GM13976 (cell line): ENCODE measurements at regions not wholly inside any gene's neighbourhood (a gene's known extent, or its start where the extent isn't known, plus 50 kb on each side); places are given as distances from the start of the nearest gene placed in this dataset.

Experiments
- DNase-seq: peaks from one replicate; pipeline ENCODE4 v3.0.0; 2012; ENCODE audit warnings: low spot score
- CTCF ChIP-seq: IDR thresholded peaks from 2 replicates; pipeline ENCODE4 v1.5.1; 2012; ENCODE audit warnings: borderline replicate concordance, mild to moderate bottlenecking; ENCODE audit not compliant: insufficient read depth; ENCODE audit errors: extremely low read depth, missing control alignments, control extremely low read depth
- in situ Hi-C: fragments of 300-500 bp; cut with MboI; formaldehyde crosslinking; loops from one replicate; pipeline ENCODE4 v1.12.0; 2022; ENCODE audit warnings: low sequenced_read_pairs, mixed read lengths, inconsistent platforms; ENCODE audit not compliant: unreplicated experiment

GRCh38 chr2:220473611-220474010 lies 846.2 kb downstream of the SLC4A3 start:
- in situ Hi-C loops = no loop called here
- DNase-seq = no peak
- no peak for TF ChIP-seq CTCF

- in situ Hi-C loops = no loop called here
- DNase-seq = no peak
- no peak for TF ChIP-seq CTCF
These were observed 849.4 kb downstream of the SLC4A3 start for GRCh38 chr2:220476877-220477276.

GRCh38 chr2:220478305-220479058 lies 851.1 kb downstream of the SLC4A3 start:
- TF ChIP-seq CTCF = no peak
- in situ Hi-C loops = no loop called here
- DNase-seq = no peak

- in situ Hi-C loops = no loop called here
- TF ChIP-seq CTCF = no peak
- DNase-seq = no peak
These were observed 855.3 kb downstream of the SLC4A3 start for GRCh38 chr2:220482716-220483115.

- no peak for DNase-seq
- no peak for TF ChIP-seq CTCF
- in situ Hi-C loops = no loop called here
These were observed 861.7 kb downstream of the SLC4A3 start for GRCh38 chr2:220489121-220489520.

GRCh38 chr2:220491670-220492069 lies 864.2 kb downstream of the SLC4A3 start:
- no peak for DNase-seq
- no peak for TF ChIP-seq CTCF
- in situ Hi-C loops = no loop called here
